Sigmoid colon (tissue), 3 donors: ENCODE measurements at regions not wholly inside any gene's neighbourhood (a gene's known extent, or its start where the extent isn't known, plus 50 kb on each side); places are given as distances from the start of the nearest gene placed in this dataset.

ENCODE experiments used
- CTCF ChIP-seq, 4 experiments: fragments of 450-650 bp in 3 of 4; fragments of 200-600 bp in 1 of 4; IDR thresholded peaks; one replicate each; pipeline ENCODE4 v1.5.1; 2016 to 2019; ENCODE audit warnings: antibody characterized with exemption in 4 of 4, mild to moderate bottlenecking in 3 of 4, moderate library complexity in 2 of 4
- POLR2A ChIP-seq, 2 donors: fragments of 450-650 bp; IDR thresholded peaks; one replicate each; pipeline ENCODE4 v1.6.1; 2016; ENCODE audit warnings: antibody characterized with exemption in 2 of 2, mild to moderate bottlenecking in 2 of 2, moderate library complexity in 2 of 2

- TF ChIP-seq CTCF (IDR thresholded peaks at IDR 0.05) (no peak), POLR2A (IDR thresholded peaks at IDR 0.05) (no peak)
These were observed 133.6 kb upstream of the C1QTNF7 start for GRCh38 chr4:15294202-15294601.
